ENCODE measurements at regions not wholly inside any gene's neighbourhood (a gene's known extent, or its start where the extent isn't known, plus 50 kb on each side); places are given as distances from the start of the nearest gene placed in this dataset.

DNA sequence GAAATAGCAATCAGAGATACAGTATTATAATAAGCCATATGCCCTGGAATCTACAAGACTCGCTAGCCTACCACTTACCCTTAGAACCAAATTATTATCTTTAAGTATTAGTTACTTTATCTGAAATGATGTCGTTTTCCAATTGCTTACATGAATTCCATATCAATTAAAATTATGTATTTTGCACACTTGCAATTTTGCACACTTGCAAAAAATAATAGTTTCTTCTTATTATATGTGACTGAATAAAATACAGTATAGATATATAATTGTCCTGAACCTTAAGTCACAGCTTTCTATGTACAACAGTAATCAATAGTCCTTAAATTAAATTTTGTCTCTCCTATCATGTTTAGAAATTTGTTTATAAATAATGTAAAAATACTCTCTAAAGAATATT, 2095.1 kb downstream of the NCAM2 start:
- TF ChIP-seq, protein P1, sequence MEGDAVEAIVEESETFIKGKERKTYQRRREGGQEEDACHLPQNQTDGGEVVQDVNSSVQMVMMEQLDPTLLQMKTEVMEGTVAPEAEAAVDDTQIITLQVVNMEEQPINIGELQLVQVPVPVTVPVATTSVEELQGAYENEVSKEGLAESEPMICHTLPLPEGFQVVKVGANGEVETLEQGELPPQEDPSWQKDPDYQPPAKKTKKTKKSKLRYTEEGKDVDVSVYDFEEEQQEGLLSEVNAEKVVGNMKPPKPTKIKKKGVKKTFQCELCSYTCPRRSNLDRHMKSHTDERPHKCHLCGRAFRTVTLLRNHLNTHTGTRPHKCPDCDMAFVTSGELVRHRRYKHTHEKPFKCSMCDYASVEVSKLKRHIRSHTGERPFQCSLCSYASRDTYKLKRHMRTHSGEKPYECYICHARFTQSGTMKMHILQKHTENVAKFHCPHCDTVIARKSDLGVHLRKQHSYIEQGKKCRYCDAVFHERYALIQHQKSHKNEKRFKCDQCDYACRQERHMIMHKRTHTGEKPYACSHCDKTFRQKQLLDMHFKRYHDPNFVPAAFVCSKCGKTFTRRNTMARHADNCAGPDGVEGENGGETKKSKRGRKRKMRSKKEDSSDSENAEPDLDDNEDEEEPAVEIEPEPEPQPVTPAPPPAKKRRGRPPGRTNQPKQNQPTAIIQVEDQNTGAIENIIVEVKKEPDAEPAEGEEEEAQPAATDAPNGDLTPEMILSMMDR (IDR thresholded peaks at IDR 0.05; ENCODE audit: low read depth, low read length) = no peak
- TF ChIP-seq EZH2phosphoT487 (IDR thresholded peaks at IDR 0.05; ENCODE audit: low read depth) = no peak

Measured in OCI-LY3 (cell line).